HCT116 (cell line): ENCODE measurements at regions not wholly inside any gene's neighbourhood (a gene's known extent, or its start where the extent isn't known, plus 50 kb on each side); places are given as distances from the start of the nearest gene placed in this dataset.

Source experiments
- ATAC-seq: fragments of 200-7000 bp; cut with Tn5 transposase; 2 replicates; pipeline ENCODE4 v1.9.1; 2020; ENCODE audit warnings: mild to moderate bottlenecking, moderate library complexity
- BruUV-seq: library from RNA; stranded (reverse); fragments of 400-500 nt; replicated peaks from 2 replicates; lab custom pipeline; 2021; lab: Mats Ljungman, UMichigan
- CTCF ChIA-PET: fragments of 300-600 bp; sonication (Branson Sonifier 250); formaldehyde crosslinking; loops from one replicate; lab custom pipeline; 2021; ENCODE audit warnings: antibody characterized with exemption; lab: Charles Lee
- POLR2A ChIA-PET: fragments of 300-600, 350-600 bp; sonication (Branson Sonifier 250); formaldehyde crosslinking; loops from one replicate; lab custom pipeline; 2021; ENCODE audit warnings: antibody characterized with exemption; lab: Charles Lee
- RAD21 ChIA-PET, 2 experiments: fragments of 300-600 bp; sonication (Branson Sonifier 250); formaldehyde crosslinking; loops; one replicate each; lab custom pipeline; 2023; ENCODE audit warnings: low total read pairs in 2 of 2; ENCODE audit not compliant: uncharacterized antibody in 2 of 2, unreplicated experiment in 2 of 2, low non-redundant PET in 1 of 2; lab: Charles Lee
- DNase-seq: peaks from one replicate; pipeline ENCODE4 v3.0.0-alpha.2; 2010; ENCODE audit warnings: low read depth, low spot score
- H2AFZ ChIP-seq: fragments of 200-600 bp; shearing (Covaris generic), sonication (generic); 2 replicates; pipeline ENCODE4 v1.6.1; 2017; ENCODE audit warnings: low read depth, mixed run types, mixed read lengths, antibody characterized with exemption, low read length; ENCODE audit not compliant: poor library complexity, severe bottlenecking
- H3K27ac ChIP-seq: 2 replicates; pipeline ENCODE4 v1.5.1; 2012; ENCODE audit warnings: low read depth, low read length
- H3K27me3 ChIP-seq: fragments of 200-600 bp; sonication (generic); 2 replicates; pipeline ENCODE4 v1.6.1; 2016; ENCODE audit warnings: mixed run types, low read length, mixed read lengths; ENCODE audit not compliant: insufficient read depth
- H3K36me3 ChIP-seq, 2 experiments: fragments of 200-500 bp in 1 of 2; fragments of 200-600 bp in 1 of 2; sonication (Bioruptor generic) in 1 of 2; sonication (generic) in 1 of 2; 2 replicates each; pipeline versions ENCODE4 v1.5.1 to v1.6.1; 2014 to 2016; ENCODE audit warnings: low read length in 2 of 2, inconsistent platforms in 1 of 2, mixed read lengths in 1 of 2, mixed run types in 1 of 2; ENCODE audit not compliant: insufficient read depth in 2 of 2, control insufficient read depth in 1 of 2
- H3K4me1 ChIP-seq, 2 experiments: fragments of 200-600 bp in 1 of 2; sonication (generic) in 1 of 2; 2 replicates each; pipeline versions ENCODE4 v1.5.1 to v1.6.1; 2012 to 2017; ENCODE audit warnings: low read length in 2 of 2, inconsistent platforms in 1 of 2, mild to moderate bottlenecking in 1 of 2, mixed read lengths in 1 of 2, mixed run types in 1 of 2, moderate library complexity in 1 of 2; ENCODE audit not compliant: insufficient read depth in 2 of 2, control insufficient read depth in 1 of 2
- H3K4me2 ChIP-seq: fragments of 200-600 bp; sonication (generic); 2 replicates; pipeline ENCODE4 v1.6.1; 2017; ENCODE audit warnings: mixed run types, low read length, mixed read lengths
- H3K4me3 ChIP-seq, 2 experiments: fragments of 200-600 bp in 1 of 2; sonication (generic) in 1 of 2; replicated peaks in 1 of 2; 2 replicates each; pipeline ENCODE4 v1.5.1; 2011 to 2016; ENCODE audit warnings: low read length in 2 of 2, control low read depth in 1 of 2, low read depth in 1 of 2, mild to moderate bottlenecking in 1 of 2, mixed read lengths in 1 of 2, mixed run types in 1 of 2
- H3K79me2 ChIP-seq: fragments of 200-600 bp; sonication (generic); 2 replicates; pipeline ENCODE4 v1.6.1; 2017; ENCODE audit warnings: mild to moderate bottlenecking, mixed run types, low read length, moderate library complexity, mixed read lengths; ENCODE audit not compliant: insufficient read depth
- H3K9ac ChIP-seq: fragments of 200-600 bp; sonication (generic); 2 replicates; pipeline ENCODE4 v1.6.1; 2016; ENCODE audit warnings: low read length, mixed read lengths
- H3K9me2 ChIP-seq: fragments of 200-600 bp; sonication (generic), shearing (Covaris generic); 2 replicates; pipeline ENCODE4 v1.6.1; 2017; ENCODE audit warnings: mixed run types, mild to moderate bottlenecking, moderate library complexity; ENCODE audit not compliant: insufficient read depth
- H3K9me3 ChIP-seq, 2 experiments: fragments of 200-500 bp in 1 of 2; fragments of 200-600 bp in 1 of 2; sonication (Bioruptor generic) in 1 of 2; sonication (generic) in 1 of 2; 2 replicates each; pipeline ENCODE4 v1.6.1; 2014 to 2017; ENCODE audit warnings: low read length in 2 of 2, mixed read lengths in 2 of 2, inconsistent platforms in 1 of 2, low read depth in 1 of 2, mild to moderate bottlenecking in 1 of 2, mixed run types in 1 of 2, moderate library complexity in 1 of 2; ENCODE audit not compliant: control insufficient read depth in 1 of 2, insufficient read depth in 1 of 2
- H4K20me1 ChIP-seq: fragments of 200-600 bp; sonication (generic), shearing (Covaris generic); 2 replicates; pipeline ENCODE4 v1.6.1; 2017; ENCODE audit warnings: mixed run types, mild to moderate bottlenecking, moderate library complexity; ENCODE audit not compliant: insufficient read depth
- CBX3 ChIP-seq: IDR thresholded peaks from 2 replicates; pipeline ENCODE4 v1.6.1; 2012; ENCODE audit warnings: low read depth
- CEBPB ChIP-seq: IDR thresholded peaks from 2 replicates; pipeline ENCODE4 v1.6.1; 2012; ENCODE audit warnings: low read depth
- ELF1 ChIP-seq: IDR thresholded peaks from 2 replicates; pipeline ENCODE4 v1.6.1; 2012; ENCODE audit warnings: low read depth, borderline replicate concordance
- EZH2 ChIP-seq: fragments of 200-600 bp; sonication (generic); IDR thresholded peaks from 2 replicates; pipeline ENCODE4 v1.6.1; 2017; ENCODE audit warnings: antibody characterized with exemption, mixed run types
- EZH2phosphoT487 ChIP-seq: fragments of 200-600 bp; IDR thresholded peaks from 2 replicates; pipeline ENCODE4 v1.6.1; 2018; ENCODE audit warnings: antibody characterized with exemption, borderline replicate concordance
- JUND ChIP-seq: IDR thresholded peaks from 2 replicates; pipeline ENCODE4 v1.6.1; 2012
- POLR2AphosphoS5 ChIP-seq: IDR thresholded peaks from 2 replicates; pipeline ENCODE4 v1.6.1; 2011; ENCODE audit warnings: mild to moderate bottlenecking, low read depth, low read length, moderate library complexity
- SIN3A ChIP-seq: IDR thresholded peaks from 2 replicates; pipeline ENCODE4 v1.6.1; 2012; ENCODE audit warnings: low read depth
- SP1 ChIP-seq: IDR thresholded peaks from 2 replicates; pipeline ENCODE4 v1.6.1; 2012; ENCODE audit warnings: low read depth
- SRF ChIP-seq: IDR thresholded peaks from 2 replicates; pipeline ENCODE4 v1.6.1; 2012; ENCODE audit warnings: low read depth
- TCF7L2 ChIP-seq: IDR thresholded peaks from 2 replicates; pipeline ENCODE4 v1.7.0; 2011; ENCODE audit warnings: borderline replicate concordance, inconsistent platforms; ENCODE audit not compliant: insufficient read depth, insufficient read length; ENCODE audit errors: extremely low read depth
- YY1 ChIP-seq: IDR thresholded peaks from 2 replicates; pipeline ENCODE4 v1.6.1; 2011; ENCODE audit warnings: low read length, low read depth, moderate library complexity, mild to moderate bottlenecking; ENCODE audit not compliant: insufficient replicate concordance; ENCODE audit errors: extremely low read depth
- intact Hi-C: fragments of 100-400 bp; cut with micrococcal nuclease; formaldehyde crosslinking; loops from 2 replicates; pipeline ENCODE4 v1.10.0; 2022
- TF ChIP-seq, protein P1 (sequence below): IDR thresholded peaks from 2 replicates; pipeline ENCODE4 v1.6.1; 2012; ENCODE audit warnings: low read depth
- TF ChIP-seq, protein P2 (sequence below), 3 experiments: fragments of 200-600 bp in 1 of 3; sonication (generic) in 1 of 3; IDR thresholded peaks in 2 of 3; conservative IDR thresholded peaks in 1 of 3; 2 replicates each; pipeline ENCODE4 v1.5.1; 2012 to 2017; ENCODE audit warnings: low read depth in 2 of 3, low read length in 2 of 3, antibody characterized with exemption in 1 of 3, borderline replicate concordance in 1 of 3, control low read depth in 1 of 3, mild to moderate bottlenecking in 1 of 3, mixed read lengths in 1 of 3, mixed run types in 1 of 3, moderate library complexity in 1 of 3; ENCODE audit not compliant: insufficient read depth in 1 of 3
- TF ChIP-seq, protein P3 (sequence below): IDR thresholded peaks from 2 replicates; pipeline ENCODE4 v1.6.1; 2012

DNA sequence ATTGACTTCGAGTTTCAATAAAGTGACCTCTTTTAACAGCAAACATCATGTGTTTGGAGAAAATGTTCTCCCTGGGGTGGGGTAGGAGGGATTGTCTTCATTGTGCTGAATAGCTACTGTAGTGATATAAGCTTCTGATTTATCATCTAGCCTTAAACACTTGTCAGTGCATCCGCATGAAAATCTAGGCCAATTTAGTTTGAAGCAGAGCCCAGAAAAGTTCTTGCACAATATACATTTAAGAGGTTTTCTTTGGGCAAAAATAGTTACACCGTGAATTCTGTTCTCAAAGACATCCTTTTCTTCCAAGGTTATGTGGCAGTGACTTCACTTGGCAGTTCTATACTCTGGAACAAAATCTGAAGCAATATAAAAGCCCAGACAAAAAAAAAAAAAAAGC, 136.0 kb upstream of the IFNG-AS1 start:
- ATAC-seq (no peak), DNase-seq (no peak)

DNA sequence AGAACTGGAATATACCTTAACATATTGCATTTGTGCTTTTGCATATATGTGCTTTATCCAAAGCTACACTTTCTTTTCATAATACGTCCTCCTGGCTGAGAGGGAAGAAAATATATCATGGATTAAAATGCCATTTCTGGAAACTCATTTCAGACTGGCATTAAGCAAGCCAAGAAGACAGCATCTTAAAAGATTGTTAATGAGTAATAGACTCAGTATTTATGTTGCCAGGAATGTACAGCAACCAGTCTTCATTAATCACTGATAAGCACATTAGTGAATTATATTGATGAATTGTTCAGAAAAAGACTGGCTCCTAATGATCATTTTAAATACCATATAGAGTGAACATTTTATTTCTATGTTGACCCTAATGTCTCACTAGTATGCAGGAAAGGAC, 134.9 kb upstream of the IFNG-AS1 start:
- no peak for DNase-seq
- POLR2A ChIA-PET = no interaction called here
- H3K4me2 ChIP-seq = no peak overlapping the region
- TF ChIP-seq SP1 = no peak
- no peak for TF ChIP-seq SIN3A
- no peak for TF ChIP-seq ELF1
- no peak for TF ChIP-seq YY1
- TF ChIP-seq CEBPB = no peak
- TF ChIP-seq, protein P1, sequence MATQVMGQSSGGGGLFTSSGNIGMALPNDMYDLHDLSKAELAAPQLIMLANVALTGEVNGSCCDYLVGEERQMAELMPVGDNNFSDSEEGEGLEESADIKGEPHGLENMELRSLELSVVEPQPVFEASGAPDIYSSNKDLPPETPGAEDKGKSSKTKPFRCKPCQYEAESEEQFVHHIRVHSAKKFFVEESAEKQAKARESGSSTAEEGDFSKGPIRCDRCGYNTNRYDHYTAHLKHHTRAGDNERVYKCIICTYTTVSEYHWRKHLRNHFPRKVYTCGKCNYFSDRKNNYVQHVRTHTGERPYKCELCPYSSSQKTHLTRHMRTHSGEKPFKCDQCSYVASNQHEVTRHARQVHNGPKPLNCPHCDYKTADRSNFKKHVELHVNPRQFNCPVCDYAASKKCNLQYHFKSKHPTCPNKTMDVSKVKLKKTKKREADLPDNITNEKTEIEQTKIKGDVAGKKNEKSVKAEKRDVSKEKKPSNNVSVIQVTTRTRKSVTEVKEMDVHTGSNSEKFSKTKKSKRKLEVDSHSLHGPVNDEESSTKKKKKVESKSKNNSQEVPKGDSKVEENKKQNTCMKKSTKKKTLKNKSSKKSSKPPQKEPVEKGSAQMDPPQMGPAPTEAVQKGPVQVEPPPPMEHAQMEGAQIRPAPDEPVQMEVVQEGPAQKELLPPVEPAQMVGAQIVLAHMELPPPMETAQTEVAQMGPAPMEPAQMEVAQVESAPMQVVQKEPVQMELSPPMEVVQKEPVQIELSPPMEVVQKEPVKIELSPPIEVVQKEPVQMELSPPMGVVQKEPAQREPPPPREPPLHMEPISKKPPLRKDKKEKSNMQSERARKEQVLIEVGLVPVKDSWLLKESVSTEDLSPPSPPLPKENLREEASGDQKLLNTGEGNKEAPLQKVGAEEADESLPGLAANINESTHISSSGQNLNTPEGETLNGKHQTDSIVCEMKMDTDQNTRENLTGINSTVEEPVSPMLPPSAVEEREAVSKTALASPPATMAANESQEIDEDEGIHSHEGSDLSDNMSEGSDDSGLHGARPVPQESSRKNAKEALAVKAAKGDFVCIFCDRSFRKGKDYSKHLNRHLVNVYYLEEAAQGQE = no peak
- TF ChIP-seq TCF7L2 = no peak
- no peak for TF ChIP-seq JUND
- TF ChIP-seq EZH2phosphoT487 = no peak

More for the DNA sequence above, 136.0 kb upstream of the IFNG-AS1 start:
- intact Hi-C loops = no loop called here
- H3K27ac ChIP-seq = no peak overlapping the region
- H3K9ac ChIP-seq = no peak overlapping the region
- H3K27me3 ChIP-seq = no peaks in the 10 kb centered on the region
- no peaks in the 10 kb centered on the region for H3K9me2 ChIP-seq
- H3K4me1 ChIP-seq = no peaks in the 10 kb centered on the region
- H2AFZ ChIP-seq = no peak overlapping the region
- no TSS peak for BruUV-seq
- no peak overlapping the region for H3K4me2 ChIP-seq
- ChIA-PET POLR2A (no interaction called here), CTCF (no interaction called here), RAD21 (no interaction called here)
- TF ChIP-seq EZH2phosphoT487 (no peak), CBX3 (no peak), POLR2AphosphoS5 (no peak), EZH2 (no peak), YY1 (no peak), ELF1 (no peak), SRF (no peak), JUND (no peak)
- TF ChIP-seq, protein P2, sequence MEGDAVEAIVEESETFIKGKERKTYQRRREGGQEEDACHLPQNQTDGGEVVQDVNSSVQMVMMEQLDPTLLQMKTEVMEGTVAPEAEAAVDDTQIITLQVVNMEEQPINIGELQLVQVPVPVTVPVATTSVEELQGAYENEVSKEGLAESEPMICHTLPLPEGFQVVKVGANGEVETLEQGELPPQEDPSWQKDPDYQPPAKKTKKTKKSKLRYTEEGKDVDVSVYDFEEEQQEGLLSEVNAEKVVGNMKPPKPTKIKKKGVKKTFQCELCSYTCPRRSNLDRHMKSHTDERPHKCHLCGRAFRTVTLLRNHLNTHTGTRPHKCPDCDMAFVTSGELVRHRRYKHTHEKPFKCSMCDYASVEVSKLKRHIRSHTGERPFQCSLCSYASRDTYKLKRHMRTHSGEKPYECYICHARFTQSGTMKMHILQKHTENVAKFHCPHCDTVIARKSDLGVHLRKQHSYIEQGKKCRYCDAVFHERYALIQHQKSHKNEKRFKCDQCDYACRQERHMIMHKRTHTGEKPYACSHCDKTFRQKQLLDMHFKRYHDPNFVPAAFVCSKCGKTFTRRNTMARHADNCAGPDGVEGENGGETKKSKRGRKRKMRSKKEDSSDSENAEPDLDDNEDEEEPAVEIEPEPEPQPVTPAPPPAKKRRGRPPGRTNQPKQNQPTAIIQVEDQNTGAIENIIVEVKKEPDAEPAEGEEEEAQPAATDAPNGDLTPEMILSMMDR (IDR thresholded peaks at IDR 0.05 in 2 of 3, conservative IDR thresholded peaks at IDR 0.05 in 1 of 3; ENCODE audit: borderline replicate concordance in 1 of 3, insufficient read depth in 1 of 3, low read depth in 2 of 3, low read length in 2 of 3) = no peak
- TF ChIP-seq, protein P3, sequence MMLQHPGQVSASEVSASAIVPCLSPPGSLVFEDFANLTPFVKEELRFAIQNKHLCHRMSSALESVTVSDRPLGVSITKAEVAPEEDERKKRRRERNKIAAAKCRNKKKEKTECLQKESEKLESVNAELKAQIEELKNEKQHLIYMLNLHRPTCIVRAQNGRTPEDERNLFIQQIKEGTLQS = no peak
- H3K9me3 ChIP-seq = no peaks in the 10 kb centered on the region
- no peaks in the 10 kb centered on the region for H3K79me2 ChIP-seq
- no peaks in the 10 kb centered on the region for H4K20me1 ChIP-seq
- H3K36me3 ChIP-seq = no peaks in the 10 kb centered on the region
- H3K4me3 ChIP-seq = no peak overlapping the region

More for the DNA sequence above, 134.9 kb upstream of the IFNG-AS1 start:
- no TSS peak for BruUV-seq
- Histone ChIP-seq H2AFZ (no peak overlapping the region), H3K4me1 (no peaks in the 10 kb centered on the region), H3K36me3 (no peaks in the 10 kb centered on the region), H3K9ac (no peak overlapping the region), H4K20me1 (no peaks in the 10 kb centered on the region), H3K27ac (no peak overlapping the region), H3K4me3 (no peak overlapping the region), H3K9me2 (no peaks in the 10 kb centered on the region), H3K9me3 (no peaks in the 10 kb centered on the region), H3K27me3 (no peaks in the 10 kb centered on the region), H3K79me2 (no peaks in the 10 kb centered on the region)
- ATAC-seq = no peak
- intact Hi-C loops = no loop called here
- CTCF ChIA-PET = no interaction called here
- RAD21 ChIA-PET = no interaction called here
